HEK293 (cell line): ENCODE measurements at regions not wholly inside any gene's neighbourhood (a gene's known extent, or its start where the extent isn't known, plus 50 kb on each side); places are given as distances from the start of the nearest gene placed in this dataset.

ENCODE experiments used
- CTCF ChIA-PET: fragments of 350-600 bp; formaldehyde crosslinking; extraction: SDS; loops from one replicate; lab custom pipeline; 2021; ENCODE audit warnings: antibody characterized with exemption; lab: Yijun Ruan, JAX
- POLR2A ChIA-PET: fragments of 300-600 bp; formaldehyde crosslinking; extraction: SDS; loops from one replicate; lab custom pipeline; 2020; ENCODE audit warnings: antibody characterized with exemption, inconsistent platforms; lab: Yijun Ruan, JAX
- H3K27ac ChIP-seq: fragments of 200-500 bp; sonication (Bioruptor generic); 2 replicates; pipeline ENCODE4 v1.5.1; 2014; ENCODE audit warnings: low read depth, low read length, control low read depth, inconsistent platforms; ENCODE audit errors: extremely low read depth
- H3K36me3 ChIP-seq, 2 experiments: fragments of 200-500 bp in 1 of 2; sonication (Bioruptor generic) in 1 of 2; 1 replicate in 1 of 2; 2 replicates in 1 of 2; pipeline ENCODE4 v1.5.1; 2014 to 2017; ENCODE audit warnings: inconsistent platforms in 2 of 2, low read length in 2 of 2; ENCODE audit not compliant: control insufficient read depth in 2 of 2, insufficient read depth in 1 of 2
- H3K4me1 ChIP-seq: fragments of 200-500 bp; sonication (Bioruptor generic); 2 replicates; pipeline ENCODE4 v1.5.1; 2014; ENCODE audit warnings: mild to moderate bottlenecking, low read length, inconsistent platforms; ENCODE audit not compliant: control insufficient read depth, insufficient read depth
- H3K4me3 ChIP-seq: 2 replicates; pipeline ENCODE4 v1.5.1; 2011; ENCODE audit warnings: low read depth, mild to moderate bottlenecking, control low read depth, low read length, moderate library complexity
- H3K9me3 ChIP-seq: fragments of 200-500 bp; sonication (Bioruptor generic); 2 replicates; pipeline ENCODE4 v1.5.1; 2014; ENCODE audit warnings: low read depth, low read length, inconsistent platforms; ENCODE audit not compliant: control insufficient read depth, insufficient read depth
- HOXA7 ChIP-seq: sonication (generic); formaldehyde crosslinking; IDR thresholded peaks from 2 replicates; pipeline ENCODE4 v1.8.1; 2022; ENCODE audit warnings: missing genetic modification reagents, borderline replicate concordance
- KLF1 ChIP-seq: fragments of 450-650 bp; formaldehyde crosslinking; IDR thresholded peaks from 2 replicates; pipeline ENCODE4 v1.5.1; 2016; ENCODE audit warnings: missing biosample characterization, missing genetic modification characterization
- KLF7 ChIP-seq: fragments of 450-650 bp; formaldehyde crosslinking; IDR thresholded peaks from 2 replicates; pipeline ENCODE4 v1.5.1; 2016; ENCODE audit warnings: missing biosample characterization, missing genetic modification characterization, borderline replicate concordance
- RBAK ChIP-seq: fragments of 450-650 bp; formaldehyde crosslinking; IDR thresholded peaks from 2 replicates; pipeline ENCODE4 v1.5.1; 2016; ENCODE audit warnings: missing biosample characterization, missing genetic modification characterization
- SP7 ChIP-seq: fragments of 450-650 bp; formaldehyde crosslinking; IDR thresholded peaks from 2 replicates; pipeline ENCODE4 v1.5.1; 2016; ENCODE audit warnings: missing biosample characterization, missing genetic modification characterization
- YY2 ChIP-seq: fragments of 450-650 bp; formaldehyde crosslinking; IDR thresholded peaks from 2 replicates; pipeline ENCODE4 v1.5.1; 2016; ENCODE audit warnings: missing biosample characterization, missing genetic modification characterization
- ZFP3 ChIP-seq: fragments of 450-650 bp; formaldehyde crosslinking; IDR thresholded peaks from 2 replicates; pipeline ENCODE4 v1.5.1; 2016; ENCODE audit warnings: low read depth, missing biosample characterization, missing genetic modification characterization
- ZNF146 ChIP-seq: fragments of 450-650 bp; formaldehyde crosslinking; IDR thresholded peaks from 2 replicates; pipeline ENCODE4 v1.5.1; 2016; ENCODE audit warnings: missing biosample characterization, missing genetic modification characterization
- ZNF19 ChIP-seq: fragments of 450-650 bp; formaldehyde crosslinking; IDR thresholded peaks from 2 replicates; pipeline ENCODE4; 2016; ENCODE audit warnings: missing biosample characterization, missing genetic modification characterization, low read depth
- ZNF266 ChIP-seq: fragments of 450-650 bp; formaldehyde crosslinking; IDR thresholded peaks from 2 replicates; pipeline ENCODE4 v1.5.1; 2016; ENCODE audit warnings: missing biosample characterization, missing genetic modification characterization, low read depth
- ZNF324 ChIP-seq: fragments of 450-650 bp; formaldehyde crosslinking; IDR thresholded peaks from 2 replicates; pipeline ENCODE4 v1.5.1; 2016; ENCODE audit warnings: missing biosample characterization, missing genetic modification characterization
- ZNF560 ChIP-seq: fragments of 450-650 bp; formaldehyde crosslinking; IDR thresholded peaks from 2 replicates; pipeline ENCODE4 v1.5.1; 2017; ENCODE audit warnings: missing biosample characterization, missing genetic modification characterization, borderline replicate concordance
- ZNF623 ChIP-seq: fragments of 450-650 bp; formaldehyde crosslinking; IDR thresholded peaks from 2 replicates; pipeline ENCODE4 v1.5.1; 2016; ENCODE audit warnings: missing biosample characterization, missing genetic modification characterization
- ZNF624 ChIP-seq: fragments of 450-650 bp; formaldehyde crosslinking; IDR thresholded peaks from 2 replicates; pipeline ENCODE4 v1.5.1; 2017; ENCODE audit warnings: missing biosample characterization, missing genetic modification characterization
- ZNF707 ChIP-seq: fragments of 450-650 bp; formaldehyde crosslinking; IDR thresholded peaks from 2 replicates; pipeline ENCODE4 v1.5.1; 2016; ENCODE audit warnings: missing biosample characterization, missing genetic modification characterization
- TF ChIP-seq, protein P1 (sequence below): fragments of 450-650 bp; formaldehyde crosslinking; IDR thresholded peaks from 2 replicates; pipeline ENCODE4 v1.5.1; 2016; ENCODE audit warnings: missing biosample characterization, missing genetic modification characterization
- TF ChIP-seq, protein P2 (sequence below): fragments of 450-650 bp; formaldehyde crosslinking; IDR thresholded peaks from 2 replicates; pipeline ENCODE4 v1.5.1; 2017; ENCODE audit warnings: missing biosample characterization, missing genetic modification characterization
- TF ChIP-seq, protein P3 (sequence below): fragments of 450-650 bp; formaldehyde crosslinking; IDR thresholded peaks from 2 replicates; pipeline ENCODE4 v1.5.1; 2017; ENCODE audit warnings: missing biosample characterization, missing genetic modification characterization
- TF ChIP-seq, protein P4 (sequence below): fragments of 450-650 bp; formaldehyde crosslinking; IDR thresholded peaks from 2 replicates; pipeline ENCODE4 v1.5.1; 2016; ENCODE audit warnings: missing biosample characterization, missing genetic modification characterization
- TF ChIP-seq, protein P5 (sequence below): fragments of 450-650 bp; formaldehyde crosslinking; optimal IDR thresholded peaks from 2 replicates; pipeline ENCODE3; 2016; ENCODE audit warnings: missing biosample characterization, mild to moderate bottlenecking, missing genetic modification characterization

DNA sequence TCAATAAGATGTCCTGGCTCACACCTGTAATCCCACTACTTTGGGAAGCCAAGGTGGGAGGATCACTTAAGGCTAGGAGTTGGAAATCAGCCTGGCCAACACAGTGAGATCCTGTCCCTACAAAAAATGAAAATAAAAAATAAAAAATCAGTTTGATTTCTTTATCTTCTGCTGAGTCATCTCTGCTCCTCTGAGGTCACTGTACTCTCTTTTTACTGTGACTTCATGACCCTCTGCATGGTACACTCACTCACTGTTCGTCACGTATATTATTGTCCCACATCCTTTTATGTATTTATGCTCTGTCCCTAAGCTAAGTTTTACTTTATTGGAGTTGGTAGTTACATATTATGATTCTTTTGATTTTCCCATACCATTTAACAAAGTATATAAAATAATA lies 333.3 kb downstream of the PCDH7 start (continued):
- TF ChIP-seq SP7: no peak
- TF ChIP-seq ZNF146 (tag by site-specific recombination): no peak
- TF ChIP-seq, protein P1, sequence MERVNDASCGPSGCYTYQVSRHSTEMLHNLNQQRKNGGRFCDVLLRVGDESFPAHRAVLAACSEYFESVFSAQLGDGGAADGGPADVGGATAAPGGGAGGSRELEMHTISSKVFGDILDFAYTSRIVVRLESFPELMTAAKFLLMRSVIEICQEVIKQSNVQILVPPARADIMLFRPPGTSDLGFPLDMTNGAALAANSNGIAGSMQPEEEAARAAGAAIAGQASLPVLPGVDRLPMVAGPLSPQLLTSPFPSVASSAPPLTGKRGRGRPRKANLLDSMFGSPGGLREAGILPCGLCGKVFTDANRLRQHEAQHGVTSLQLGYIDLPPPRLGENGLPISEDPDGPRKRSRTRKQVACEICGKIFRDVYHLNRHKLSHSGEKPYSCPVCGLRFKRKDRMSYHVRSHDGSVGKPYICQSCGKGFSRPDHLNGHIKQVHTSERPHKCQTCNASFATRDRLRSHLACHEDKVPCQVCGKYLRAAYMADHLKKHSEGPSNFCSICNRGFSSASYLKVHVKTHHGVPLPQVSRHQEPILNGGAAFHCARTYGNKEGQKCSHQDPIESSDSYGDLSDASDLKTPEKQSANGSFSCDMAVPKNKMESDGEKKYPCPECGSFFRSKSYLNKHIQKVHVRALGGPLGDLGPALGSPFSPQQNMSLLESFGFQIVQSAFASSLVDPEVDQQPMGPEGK (tag by site-specific recombination): no peak
- TF ChIP-seq ZNF324 (tag by site-specific recombination): no peak
- TF ChIP-seq ZNF19 (tag by site-specific recombination): no peak
- no peak for TF ChIP-seq YY2 (tag by site-specific recombination)
- no peak for TF ChIP-seq ZFP3 (tag by site-specific recombination)
- TF ChIP-seq, protein P2, sequence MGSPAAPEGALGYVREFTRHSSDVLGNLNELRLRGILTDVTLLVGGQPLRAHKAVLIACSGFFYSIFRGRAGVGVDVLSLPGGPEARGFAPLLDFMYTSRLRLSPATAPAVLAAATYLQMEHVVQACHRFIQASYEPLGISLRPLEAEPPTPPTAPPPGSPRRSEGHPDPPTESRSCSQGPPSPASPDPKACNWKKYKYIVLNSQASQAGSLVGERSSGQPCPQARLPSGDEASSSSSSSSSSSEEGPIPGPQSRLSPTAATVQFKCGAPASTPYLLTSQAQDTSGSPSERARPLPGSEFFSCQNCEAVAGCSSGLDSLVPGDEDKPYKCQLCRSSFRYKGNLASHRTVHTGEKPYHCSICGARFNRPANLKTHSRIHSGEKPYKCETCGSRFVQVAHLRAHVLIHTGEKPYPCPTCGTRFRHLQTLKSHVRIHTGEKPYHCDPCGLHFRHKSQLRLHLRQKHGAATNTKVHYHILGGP: no peak
- TF ChIP-seq ZNF266 (tag by site-specific recombination): no peak
- TF ChIP-seq RBAK (tag by site-specific recombination): no peak
- TF ChIP-seq ZNF624 (tag by site-specific recombination): no peak
- TF ChIP-seq, all 188 proteins: peak for 0

DNA sequence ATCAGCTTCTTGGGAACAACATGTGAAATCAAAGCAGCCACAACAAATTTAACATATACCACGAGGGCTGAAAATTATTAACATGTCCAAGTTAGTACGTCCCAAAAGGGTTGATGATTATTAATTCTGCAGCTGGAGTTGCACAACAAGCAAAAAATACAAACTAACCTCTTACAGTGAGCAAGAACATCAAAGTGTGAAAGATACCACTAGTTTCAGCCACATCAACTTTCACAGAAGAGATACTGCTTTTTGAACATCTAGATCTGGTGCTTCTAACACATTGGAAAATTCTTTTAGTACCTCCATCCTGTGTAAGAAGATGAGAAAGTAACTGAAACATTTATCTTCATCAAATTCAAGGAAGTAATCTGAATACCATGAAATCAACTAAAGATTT lies 334.1 kb downstream of the PCDH7 start:
- Histone ChIP-seq H3K36me3 (no peaks in the 10 kb centered on the region), H3K9me3 (no peaks in the 10 kb centered on the region), H3K4me1 (no peaks in the 10 kb centered on the region; the same call in 1 of the 2 replicates), H3K4me3 (no peak overlapping the region), H3K27ac (no peak overlapping the region)
- ChIA-PET POLR2A (no interaction called here), CTCF (no interaction called here)
- TF ChIP-seq ZNF707 (tag by site-specific recombination): no peak
- TF ChIP-seq ZNF560: no peak
- TF ChIP-seq HOXA7 (CRISPR knock-in tag): no peak
- TF ChIP-seq KLF1: no peak
- TF ChIP-seq, protein P3, sequence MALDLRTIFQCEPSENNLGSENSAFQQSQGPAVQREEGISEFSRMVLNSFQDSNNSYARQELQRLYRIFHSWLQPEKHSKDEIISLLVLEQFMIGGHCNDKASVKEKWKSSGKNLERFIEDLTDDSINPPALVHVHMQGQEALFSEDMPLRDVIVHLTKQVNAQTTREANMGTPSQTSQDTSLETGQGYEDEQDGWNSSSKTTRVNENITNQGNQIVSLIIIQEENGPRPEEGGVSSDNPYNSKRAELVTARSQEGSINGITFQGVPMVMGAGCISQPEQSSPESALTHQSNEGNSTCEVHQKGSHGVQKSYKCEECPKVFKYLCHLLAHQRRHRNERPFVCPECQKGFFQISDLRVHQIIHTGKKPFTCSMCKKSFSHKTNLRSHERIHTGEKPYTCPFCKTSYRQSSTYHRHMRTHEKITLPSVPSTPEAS (tag by site-specific recombination): no peak
- TF ChIP-seq, protein P4, sequence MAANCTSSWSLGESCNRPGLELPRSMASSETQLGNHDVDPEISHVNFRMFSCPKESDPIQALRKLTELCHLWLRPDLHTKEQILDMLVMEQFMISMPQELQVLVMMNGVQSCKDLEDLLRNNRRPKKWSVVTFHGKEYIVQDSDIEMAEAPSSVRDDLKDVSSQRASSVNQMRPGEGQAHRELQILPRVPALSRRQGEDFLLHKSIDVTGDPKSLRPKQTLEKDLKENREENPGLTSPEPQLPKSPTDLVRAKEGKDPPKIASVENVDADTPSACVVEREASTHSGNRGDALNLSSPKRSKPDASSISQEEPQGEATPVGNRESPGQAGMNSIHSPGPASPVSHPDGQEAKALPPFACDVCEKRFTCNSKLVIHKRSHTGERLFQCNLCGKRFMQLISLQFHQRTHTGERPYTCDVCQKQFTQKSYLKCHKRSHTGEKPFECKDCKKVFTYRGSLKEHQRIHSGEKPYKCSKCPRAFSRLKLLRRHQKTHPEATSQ (tag by site-specific recombination): no peak
- no peak for TF ChIP-seq ZNF623 (tag by site-specific recombination)
- TF ChIP-seq, protein P5, sequence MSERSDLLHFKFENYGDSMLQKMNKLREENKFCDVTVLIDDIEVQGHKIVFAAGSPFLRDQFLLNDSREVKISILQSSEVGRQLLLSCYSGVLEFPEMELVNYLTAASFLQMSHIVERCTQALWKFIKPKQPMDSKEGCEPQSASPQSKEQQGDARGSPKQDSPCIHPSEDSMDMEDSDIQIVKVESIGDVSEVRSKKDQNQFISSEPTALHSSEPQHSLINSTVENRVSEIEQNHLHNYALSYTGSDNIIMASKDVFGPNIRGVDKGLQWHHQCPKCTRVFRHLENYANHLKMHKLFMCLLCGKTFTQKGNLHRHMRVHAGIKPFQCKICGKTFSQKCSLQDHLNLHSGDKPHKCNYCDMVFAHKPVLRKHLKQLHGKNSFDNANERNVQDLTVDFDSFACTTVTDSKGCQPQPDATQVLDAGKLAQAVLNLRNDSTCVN (tag by site-specific recombination): no peak
- TF ChIP-seq KLF7 (tag by site-specific recombination): no peak
